ENCODE measurements at regions not wholly inside any gene's neighbourhood (a gene's known extent, or its start where the extent isn't known, plus 50 kb on each side); places are given as distances from the start of the nearest gene placed in this dataset.
"Not testable (repeated sequence)": the region's sequence is repeated elsewhere in the genome, so short reads cannot be mapped to it uniquely, and the experiment has no call there.

GRCh38 chr5:34329201-34329600 is 286.2 kb upstream of the C1QTNF3 start:
- not testable (repeated sequence) for DNase-seq (ENCODE audit: low read depth)

GRCh38 chr5:34329611-34330108 is 286.6 kb upstream of the C1QTNF3 start:
- not testable (repeated sequence) for DNase-seq (ENCODE audit: low read depth)

- not testable (repeated sequence) for DNase-seq (ENCODE audit: low read depth)
Measured at GRCh38 chr5:34331928-34332454, 289.0 kb upstream of the C1QTNF3 start.

GRCh38 chr5:34339408-34340001 is 296.5 kb upstream of the C1QTNF3 start:
- not testable (repeated sequence) for DNase-seq (ENCODE audit: low read depth)

- DNase-seq (ENCODE audit: low read depth): not testable (repeated sequence)
Measured at GRCh38 chr5:34354440-34354839, 301.7 kb upstream of the RAI14 start.

- DNase-seq (ENCODE audit: low read depth): not testable (repeated sequence)
Measured at GRCh38 chr5:34371417-34371816, 284.7 kb upstream of the RAI14 start.

GRCh38 chr5:34371817-34372216 is 284.3 kb upstream of the RAI14 start:
- DNase-seq (ENCODE audit: low read depth): not testable (repeated sequence)

GRCh38 chr5:34372739-34373138 is 283.4 kb upstream of the RAI14 start:
- DNase-seq (ENCODE audit: low read depth): not testable (repeated sequence)

GRCh38 chr5:34377651-34378050 is 278.5 kb upstream of the RAI14 start:
- not testable (repeated sequence) for DNase-seq (ENCODE audit: low read depth)

GRCh38 chr5:34378498-34378897 is 277.6 kb upstream of the RAI14 start:
- DNase-seq (ENCODE audit: low read depth): not testable (repeated sequence)

- DNase-seq (ENCODE audit: low read depth): not testable (repeated sequence)
Measured at GRCh38 chr5:34388754-34389153, 267.4 kb upstream of the RAI14 start.

GRCh38 chr5:34409373-34409772 is 246.8 kb upstream of the RAI14 start:
- no peak for DNase-seq (ENCODE audit: low read depth)

- DNase-seq (ENCODE audit: low read depth): no peak
Measured at GRCh38 chr5:34410411-34411139, 245.6 kb upstream of the RAI14 start.

GRCh38 chr5:34411470-34412346 is 244.4 kb upstream of the RAI14 start:
- DNase-seq (ENCODE audit: low read depth): no peak

GRCh38 chr5:34412736-34413135 is 243.4 kb upstream of the RAI14 start:
- no peak for DNase-seq (ENCODE audit: low read depth)

- DNase-seq (ENCODE audit: low read depth): no peak
Measured at GRCh38 chr5:34415559-34416198, 240.4 kb upstream of the RAI14 start.

GRCh38 chr5:34416501-34417008 is 239.6 kb upstream of the RAI14 start:
- DNase-seq (ENCODE audit: low read depth): no peak

GRCh38 chr5:34420191-34420590 is 235.9 kb upstream of the RAI14 start:
- not testable (repeated sequence) for DNase-seq (ENCODE audit: low read depth)

- no peak for DNase-seq (ENCODE audit: low read depth)
Measured at GRCh38 chr5:34436761-34437501, 219.2 kb upstream of the RAI14 start.

- no peak for DNase-seq (ENCODE audit: low read depth)
Measured at GRCh38 chr5:34439601-34440000, 216.5 kb upstream of the RAI14 start.

GRCh38 chr5:34441767-34442166 is 214.4 kb upstream of the RAI14 start:
- not testable (repeated sequence) for DNase-seq (ENCODE audit: low read depth)

Data from T follicular helper cell (primary cell).